DMS 273 treated with DMSO at 0.1 percent for 48 hours (cell line): ENCODE measurements at regions not wholly inside any gene's neighbourhood (a gene's known extent, or its start where the extent isn't known, plus 50 kb on each side); places are given as distances from the start of the nearest gene placed in this dataset.

Experiments used
- DNase-seq: peaks from one replicate; lab custom pipeline; 2025; lab: John Stamatoyannopoulos, UW

GRCh38 chr3:194738254-194739093, 52.8 kb downstream of the FAM43A start:
- DNase-seq: peak; percentile 91

DNA sequence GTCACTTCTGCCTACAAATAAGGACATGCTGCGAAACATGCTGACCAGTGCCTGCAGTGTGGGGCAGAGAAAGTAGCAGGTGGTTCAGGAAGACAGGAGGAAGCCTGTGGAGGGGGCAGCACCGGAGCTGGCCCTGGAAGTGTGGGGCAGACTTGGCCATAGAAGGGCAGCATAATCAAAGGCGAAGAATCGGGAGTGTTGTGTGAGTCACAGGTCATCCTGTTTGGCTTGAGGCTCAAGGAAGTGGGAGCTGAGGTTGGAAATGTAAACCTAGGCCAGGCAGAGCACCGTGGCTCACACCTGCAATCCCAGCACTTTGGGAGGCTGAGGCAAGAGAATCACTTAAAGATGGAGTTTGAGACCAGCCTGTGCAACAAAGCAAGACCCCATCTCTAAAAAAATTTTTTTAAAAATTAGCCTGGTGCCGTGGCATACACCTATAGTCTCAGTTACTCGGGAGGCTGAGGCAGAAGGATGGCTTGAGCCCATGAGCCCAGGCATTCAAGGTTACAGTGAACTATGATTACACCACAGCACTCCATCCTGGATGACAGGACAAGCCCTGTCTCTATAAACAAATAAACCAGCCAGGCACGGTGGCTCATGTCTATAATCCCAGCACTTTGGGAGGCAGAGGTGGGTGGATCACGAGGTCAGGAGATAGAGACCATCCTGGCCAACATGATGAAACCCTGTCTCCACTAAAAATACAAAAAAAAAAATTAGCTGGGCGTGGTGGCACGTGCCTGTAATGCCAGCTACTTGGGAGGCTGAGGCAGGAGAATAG, 54.0 kb downstream of the FAM43A start:
- no peak for DNase-seq

DNA sequence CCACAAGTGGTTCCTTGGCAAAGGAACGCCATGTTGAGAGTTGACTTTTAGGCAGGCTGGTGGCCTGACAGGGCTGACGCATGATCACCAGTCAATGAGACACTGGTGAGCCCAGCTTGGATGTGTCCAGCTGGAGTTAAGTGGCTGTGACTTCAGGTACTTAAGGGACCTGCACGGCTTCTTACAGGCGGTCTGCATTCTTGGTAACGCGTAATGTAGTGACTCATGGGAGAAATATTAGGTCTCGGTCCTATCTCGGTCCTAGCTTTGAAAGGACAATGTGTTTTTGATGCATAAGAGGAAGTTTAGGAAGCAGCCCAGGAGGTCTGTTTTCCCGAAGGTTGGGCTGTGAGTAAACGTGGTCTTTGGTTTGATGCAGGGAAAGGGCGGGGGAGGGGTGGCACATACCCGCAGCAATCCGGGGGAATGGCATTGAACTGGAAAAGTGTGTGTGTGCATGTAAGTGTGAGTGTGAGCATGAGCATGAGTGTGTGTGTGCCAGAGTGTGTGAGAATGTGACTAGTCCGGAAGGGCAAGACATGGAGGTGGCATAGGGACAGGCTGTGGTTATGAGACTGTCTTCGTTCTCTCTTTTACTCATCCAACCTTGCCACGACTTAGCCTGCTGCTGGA, 55.3 kb downstream of the FAM43A start:
- DNase-seq: no peak

- no peak for DNase-seq
Measured at GRCh38 chr3:194741916-194742315, 56.2 kb downstream of the FAM43A start.

DNA sequence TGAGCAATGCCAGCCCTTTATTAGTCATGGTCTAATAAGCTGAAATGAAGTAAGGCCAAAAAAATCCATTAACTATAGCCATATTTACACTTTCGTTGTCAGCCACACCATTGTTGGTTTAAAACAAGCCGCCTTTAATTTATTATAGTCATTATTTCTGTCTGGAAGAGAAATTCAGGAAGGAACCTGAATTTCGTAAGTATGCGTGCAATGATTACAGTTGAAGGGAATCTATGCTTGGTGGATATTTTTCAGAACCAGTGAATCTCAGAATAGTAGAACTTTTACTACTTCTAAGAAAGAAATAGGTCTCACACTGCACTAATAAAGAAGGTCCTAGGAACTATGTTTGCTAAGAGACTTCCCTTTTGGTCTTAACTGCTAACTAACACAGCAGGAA, 59.1 kb downstream of the FAM43A start:
- DNase-seq: no peak

- DNase-seq: no peak
Measured at GRCh38 chr3:194745422-194746184, 59.9 kb downstream of the FAM43A start.

DNA sequence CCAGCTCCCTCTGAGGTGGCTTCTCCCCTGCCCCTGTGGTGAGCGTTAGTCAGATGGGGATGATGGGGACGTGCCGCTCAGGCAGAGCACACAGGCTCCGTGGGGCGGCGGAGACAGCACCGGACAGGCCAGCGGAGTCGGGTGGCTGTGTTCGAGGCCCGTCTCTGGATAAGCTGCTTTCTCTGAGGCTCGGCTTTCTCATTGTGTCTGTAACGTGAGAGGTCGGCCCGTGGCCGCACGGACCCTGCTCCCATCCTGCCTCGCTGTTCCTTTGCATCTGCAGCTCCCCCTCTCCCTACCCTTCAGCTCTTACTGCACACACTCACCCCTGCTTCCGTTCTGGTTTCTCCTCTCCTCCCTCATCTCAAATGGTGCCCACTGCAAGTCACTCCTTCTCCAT, 62.5 kb downstream of the FAM43A start:
- no peak for DNase-seq

DNA sequence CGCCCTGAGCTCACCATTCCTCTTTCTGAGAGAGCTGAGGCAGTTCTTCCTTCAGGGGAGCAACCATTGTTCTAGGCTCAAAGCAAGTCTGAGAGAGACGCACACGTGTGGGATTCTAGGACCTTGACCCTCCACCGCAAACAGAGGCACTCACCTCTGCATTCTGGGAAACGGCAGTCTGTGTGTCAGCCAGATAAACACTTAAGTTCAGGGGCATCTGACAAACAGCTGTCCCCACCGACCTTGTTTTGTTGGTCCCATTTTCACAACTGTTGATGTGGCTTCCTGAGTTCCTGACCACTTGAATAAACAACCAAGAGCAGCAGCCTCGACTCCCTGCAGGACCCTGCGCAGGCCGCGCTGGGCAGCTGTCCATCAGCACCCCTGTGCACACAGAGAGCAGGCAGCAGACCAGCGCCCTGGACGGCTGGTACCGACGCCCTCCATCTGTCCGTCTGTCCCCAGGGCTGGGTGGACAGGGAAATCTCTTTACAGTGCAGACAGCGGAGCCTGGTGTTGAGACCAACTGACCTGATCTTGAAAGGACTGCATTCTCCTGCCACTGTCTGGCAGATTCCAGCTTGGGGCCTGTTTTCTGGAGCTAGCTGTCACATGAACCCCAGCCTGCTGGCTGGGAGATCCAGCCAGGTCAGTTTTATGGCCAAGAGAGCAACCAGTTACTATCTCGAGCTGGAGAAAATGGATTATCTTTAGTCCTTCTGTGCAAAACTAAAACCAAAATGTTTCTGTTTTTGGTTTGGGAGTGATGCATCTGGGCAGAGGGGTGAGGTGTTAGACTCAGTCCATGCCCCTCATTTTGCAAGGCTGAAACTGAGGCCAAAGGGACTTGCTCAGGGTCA, 64.2 kb downstream of the FAM43A start:
- DNase-seq: no peak

- no peak for DNase-seq
Measured at GRCh38 chr3:194750491-194750828, 64.8 kb downstream of the FAM43A start.

DNA sequence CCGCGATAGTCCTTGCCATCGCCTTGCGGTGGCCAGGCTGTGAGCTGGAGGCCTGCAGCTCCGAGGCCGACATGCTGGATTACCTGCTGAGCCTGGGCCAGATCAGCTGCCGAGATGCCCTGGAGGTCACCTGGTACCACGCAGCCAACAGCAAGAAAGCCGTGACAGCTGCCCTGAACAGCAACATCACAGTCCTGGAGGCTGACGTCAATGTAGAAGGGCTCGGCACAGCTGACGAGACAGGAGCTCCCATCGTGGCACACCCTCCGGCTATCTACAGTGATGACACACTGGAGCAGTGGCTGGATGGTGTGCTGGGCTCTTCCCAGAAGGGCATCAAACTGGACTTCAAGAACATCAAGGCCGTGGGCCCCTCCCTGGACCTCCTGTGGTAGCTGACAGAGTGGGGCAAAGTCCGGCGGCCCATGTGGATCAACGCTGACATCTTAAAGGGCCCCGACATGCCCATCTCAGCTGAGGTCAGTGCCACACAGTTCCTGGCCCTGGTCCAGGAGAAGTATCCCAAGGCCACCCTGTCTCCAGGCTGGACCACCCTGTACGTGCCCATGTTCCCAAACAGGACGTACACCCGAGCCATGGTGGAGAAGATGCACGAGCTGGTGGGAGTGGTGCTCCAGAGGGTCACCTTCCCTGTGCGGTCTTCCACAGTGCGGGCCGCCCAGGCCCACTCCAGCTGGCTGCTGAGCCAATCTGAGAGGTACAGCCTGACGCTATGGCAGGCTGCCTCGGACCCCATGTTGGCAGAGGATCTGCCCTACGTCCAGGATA, 70.2 kb downstream of the FAM43A start:
- no peak for DNase-seq

GRCh38 chr3:194756460-194756779, 70.7 kb downstream of the FAM43A start:
- no peak for DNase-seq

DNA sequence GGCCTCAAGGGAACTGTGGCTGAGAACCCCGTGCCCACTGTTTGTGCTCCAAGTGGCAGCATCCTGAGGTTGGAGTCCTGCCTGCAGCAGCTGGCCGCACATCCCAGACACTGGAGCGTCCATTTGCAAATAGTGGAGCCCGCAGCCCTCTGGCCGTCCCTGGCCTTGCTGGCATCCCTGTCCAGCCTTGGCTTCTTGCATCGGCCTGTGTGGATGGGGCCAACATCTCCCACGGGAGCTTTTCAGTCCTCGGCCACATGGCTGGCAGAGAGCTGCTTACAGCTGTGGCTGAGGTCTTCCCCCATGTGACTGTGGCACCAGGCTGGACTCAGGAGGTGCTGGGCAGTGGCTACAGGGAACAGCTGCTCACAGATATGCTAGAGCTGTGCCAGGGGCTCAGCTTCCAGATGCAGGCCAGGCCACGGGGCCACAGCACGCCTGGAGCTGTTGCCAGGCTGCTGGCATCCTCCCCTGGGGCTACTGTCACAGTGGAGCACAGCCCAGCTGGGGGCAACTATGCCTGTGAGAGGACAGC, 71.2 kb downstream of the FAM43A start:
- DNase-seq: no peak

GRCh38 chr3:194757647-194758061, 72.0 kb downstream of the FAM43A start:
- DNase-seq: peak; percentile 43

GRCh38 chr3:194758716-194759115, 73.0 kb downstream of the FAM43A start:
- peak; percentile 23 for DNase-seq

DNA sequence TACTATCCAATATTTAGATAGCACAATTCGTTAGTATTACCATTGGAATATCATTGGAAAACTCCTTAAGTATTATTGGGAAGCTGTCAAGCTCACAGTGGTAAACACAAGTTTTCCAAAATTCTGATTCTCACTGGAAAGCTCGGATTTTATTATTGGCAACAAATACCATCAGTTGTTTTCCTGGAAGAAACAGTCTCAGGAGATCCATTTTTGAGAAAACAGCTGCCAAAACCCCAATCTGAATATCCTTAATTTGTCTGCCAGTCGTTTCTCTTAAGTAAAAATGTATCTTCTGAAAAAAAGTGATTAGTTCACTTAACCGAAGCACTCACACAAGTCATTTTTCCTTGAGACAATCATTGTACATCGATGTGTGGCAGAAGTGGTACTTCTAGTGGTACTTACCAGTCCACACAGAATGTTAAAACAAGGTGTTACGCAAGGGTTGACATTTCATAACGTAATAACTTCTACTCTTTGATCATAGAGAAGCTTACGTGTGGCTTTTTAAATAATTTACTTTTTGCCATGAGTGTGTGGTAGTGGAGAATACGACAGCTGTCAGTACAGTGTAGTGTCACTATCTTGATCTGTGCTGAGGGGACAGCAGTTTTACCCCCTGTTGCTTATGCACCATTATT, 74.9 kb downstream of the FAM43A start:
- DNase-seq: no peak

- peak; percentile 50 for DNase-seq
Measured at GRCh38 chr3:194761384-194761783, 75.7 kb downstream of the FAM43A start.

GRCh38 chr3:194766845-194767244, 81.2 kb downstream of the FAM43A start:
- no peak for DNase-seq

- DNase-seq: no peak
Measured at GRCh38 chr3:194767446-194768207, 81.9 kb downstream of the FAM43A start.

DNA sequence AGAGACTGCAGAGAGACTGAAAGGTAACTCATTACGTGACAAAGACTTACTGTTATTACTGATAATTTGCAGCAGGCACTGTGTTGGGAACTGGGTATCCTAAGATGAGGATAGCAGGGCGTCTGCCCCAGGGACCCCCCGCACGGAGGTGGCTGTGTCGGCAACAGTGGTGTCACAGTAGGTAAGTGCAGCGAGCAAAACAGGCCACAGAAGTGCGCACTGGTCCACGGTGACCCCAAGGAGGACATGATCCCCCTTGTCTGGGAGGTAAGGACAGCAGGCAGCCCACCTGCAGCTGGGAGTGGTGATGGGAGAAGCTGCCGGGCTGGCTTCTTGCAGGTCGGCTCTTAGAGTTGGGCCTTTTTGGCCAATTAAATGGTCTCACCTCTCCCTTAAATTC, 82.9 kb downstream of the FAM43A start:
- DNase-seq: no peak
